ENCODE measurements at regions not wholly inside any gene's neighbourhood (a gene's known extent, or its start where the extent isn't known, plus 50 kb on each side); places are given as distances from the start of the nearest gene placed in this dataset.

- TF ChIP-seq CTCF (IDR thresholded peaks at IDR 0.05) (no peak), POLR2A (IDR thresholded peaks at IDR 0.05) (no peak)
These were observed 219.2 kb upstream of the CDH5 start for GRCh38 chr16:66147291-66147690.
